Epithelial cell of esophagus (primary cell): ENCODE measurements at regions not wholly inside any gene's neighbourhood (a gene's known extent, or its start where the extent isn't known, plus 50 kb on each side); places are given as distances from the start of the nearest gene placed in this dataset.

Experiments used
- DNase-seq: peaks from one replicate; pipeline ENCODE4 v3.0.0; 2010; ENCODE audit warnings: low read depth
- H3K4me3 ChIP-seq: 2 replicates; pipeline ENCODE4 v1.5.1; 2011; ENCODE audit warnings: mild to moderate bottlenecking, low read length, control low read depth
- CTCF ChIP-seq: IDR thresholded peaks from 2 replicates; pipeline ENCODE4 v1.5.1; 2011; ENCODE audit warnings: low read depth, mild to moderate bottlenecking, low read length, control low read depth, inconsistent platforms; ENCODE audit not compliant: insufficient read depth; ENCODE audit errors: missing control alignments

- TF ChIP-seq CTCF = no peak
- DNase-seq = no peak
- no peak overlapping the region for H3K4me3 ChIP-seq
Measured at GRCh38 chr6:82084324-82084920, 163.1 kb downstream of the IBTK start.

DNA sequence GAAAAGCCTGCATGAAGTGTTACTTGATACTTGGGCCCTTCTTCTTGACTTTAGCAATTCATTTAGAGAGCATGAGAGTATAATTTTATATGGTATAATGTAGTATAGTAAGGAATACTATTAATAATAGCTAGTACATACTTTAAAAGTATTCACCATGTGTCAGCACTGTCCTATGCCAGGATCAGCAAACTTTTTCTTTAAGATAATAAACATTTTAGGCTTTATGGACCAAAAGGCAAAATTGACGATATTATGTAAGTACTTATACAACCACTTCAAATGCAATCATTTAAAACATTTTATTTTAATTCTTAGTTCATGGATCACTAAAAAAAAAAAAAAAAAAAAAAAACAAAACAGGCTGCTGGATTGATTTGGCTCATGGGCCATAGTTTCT, 163.9 kb downstream of the IBTK start:
- no peak overlapping the region for H3K4me3 ChIP-seq
- no peak for TF ChIP-seq CTCF
- no peak for DNase-seq

GRCh38 chr6:82080767-82081166, 166.8 kb downstream of the IBTK start:
- TF ChIP-seq CTCF = no peak
- H3K4me3 ChIP-seq = no peak overlapping the region
- DNase-seq = no peak

- DNase-seq = no peak
- TF ChIP-seq CTCF = no peak
- no peak overlapping the region for H3K4me3 ChIP-seq
Measured at GRCh38 chr6:82078286-82078908, 169.1 kb downstream of the IBTK start.

DNA sequence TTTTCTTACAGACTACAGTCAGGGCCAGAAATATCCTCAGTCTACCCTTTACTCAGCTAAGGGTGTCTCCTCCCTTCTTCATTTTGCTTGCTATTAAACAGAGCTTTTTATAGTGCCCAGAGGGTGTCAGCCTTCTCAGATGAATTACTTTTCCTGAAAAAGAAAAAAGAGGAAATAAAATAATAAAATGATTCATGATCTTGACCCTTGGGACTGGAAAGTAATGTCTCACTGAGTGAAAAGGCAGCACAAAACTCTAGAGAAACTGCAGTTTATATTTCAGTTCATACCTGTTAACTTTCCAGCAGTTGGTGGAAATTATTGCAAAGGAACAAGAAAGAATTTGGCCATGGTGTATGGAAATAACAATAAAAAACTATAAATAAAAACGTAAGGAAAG, 170.6 kb downstream of the IBTK start:
- no peak for TF ChIP-seq CTCF
- DNase-seq = no peak
- H3K4me3 ChIP-seq = no peak overlapping the region

DNA sequence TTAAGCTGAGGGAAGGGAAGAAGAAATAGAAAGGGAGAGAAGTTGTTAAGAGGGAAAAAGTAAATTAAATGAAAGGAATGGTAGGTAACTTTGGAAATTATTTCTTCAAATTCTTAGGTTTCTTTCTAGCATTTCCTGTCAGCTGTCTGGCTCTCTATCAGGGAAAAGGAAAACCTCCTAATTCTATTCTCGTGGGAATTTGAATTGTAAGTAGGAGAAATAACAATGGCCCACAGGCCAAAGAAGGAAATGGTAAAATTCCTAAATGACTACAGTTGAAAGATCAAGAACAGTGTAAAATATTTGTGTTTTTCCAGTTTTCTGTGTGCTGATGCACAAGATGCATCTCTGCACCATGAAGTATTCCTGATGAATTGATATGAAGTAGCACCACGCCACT, 173.0 kb downstream of the IBTK start:
- no peak for TF ChIP-seq CTCF
- H3K4me3 ChIP-seq = no peak overlapping the region
- DNase-seq = no peak

- DNase-seq = no peak
- no peak overlapping the region for H3K4me3 ChIP-seq
- no peak for TF ChIP-seq CTCF
Measured at GRCh38 chr6:82073484-82073883, 174.1 kb downstream of the IBTK start.
